ENCODE measurements at regions not wholly inside any gene's neighbourhood (a gene's known extent, or its start where the extent isn't known, plus 50 kb on each side); places are given as distances from the start of the nearest gene placed in this dataset.

- Histone ChIP-seq H3K4me2 (no peak overlapping the region), H3K4me1 (ENCODE audit: insufficient read depth) (peaks cover 10% of the 10 kb centered on the region; the same call in 1 of the 2 replicates), H3F3A (replicated peaks; ENCODE audit: low read depth) (no peaks in the 10 kb centered on the region), H4K20me1 (replicated peaks; ENCODE audit: insufficient read depth) (no peaks in the 10 kb centered on the region), H3K36me3 (ENCODE audit: insufficient read depth) (no peaks in the 10 kb centered on the region), H3K4me3 (no peak overlapping the region), H3K9me2 (ENCODE audit: insufficient read depth) (no peaks in the 10 kb centered on the region), H3K27me3 (ENCODE audit: insufficient read depth) (no peaks in the 10 kb centered on the region), H2AFZ (no peak overlapping the region), H3K79me2 (replicated peaks; ENCODE audit: insufficient read depth) (no peaks in the 10 kb centered on the region), H3K27ac (ENCODE audit: low read depth) (0 out of 2 replicates have a peak overlapping the region, but pooled peaks have one; percentile 8)
- no peaks in the 10 kb centered on the region for H3K36me3 Mint-ChIP-seq (ENCODE audit: low read depth)
- peak; percentile 79 for ATAC-seq
- no peaks in the 10 kb centered on the region for H3K27me3 Mint-ChIP-seq (ENCODE audit: insufficient read depth, low read depth, poor library complexity)
- peaks cover 11% of the 10 kb centered on the region; the same call in 2 of the 3 replicates for H3K4me1 Mint-ChIP-seq
- no peaks in the 10 kb centered on the region for H3K9me3 Mint-ChIP-seq
- TF ChIP-seq EZH2 (IDR thresholded peaks at IDR 0.05; ENCODE audit: low read depth, unreplicated experiment) = no peak
- TF ChIP-seq, protein P1, sequence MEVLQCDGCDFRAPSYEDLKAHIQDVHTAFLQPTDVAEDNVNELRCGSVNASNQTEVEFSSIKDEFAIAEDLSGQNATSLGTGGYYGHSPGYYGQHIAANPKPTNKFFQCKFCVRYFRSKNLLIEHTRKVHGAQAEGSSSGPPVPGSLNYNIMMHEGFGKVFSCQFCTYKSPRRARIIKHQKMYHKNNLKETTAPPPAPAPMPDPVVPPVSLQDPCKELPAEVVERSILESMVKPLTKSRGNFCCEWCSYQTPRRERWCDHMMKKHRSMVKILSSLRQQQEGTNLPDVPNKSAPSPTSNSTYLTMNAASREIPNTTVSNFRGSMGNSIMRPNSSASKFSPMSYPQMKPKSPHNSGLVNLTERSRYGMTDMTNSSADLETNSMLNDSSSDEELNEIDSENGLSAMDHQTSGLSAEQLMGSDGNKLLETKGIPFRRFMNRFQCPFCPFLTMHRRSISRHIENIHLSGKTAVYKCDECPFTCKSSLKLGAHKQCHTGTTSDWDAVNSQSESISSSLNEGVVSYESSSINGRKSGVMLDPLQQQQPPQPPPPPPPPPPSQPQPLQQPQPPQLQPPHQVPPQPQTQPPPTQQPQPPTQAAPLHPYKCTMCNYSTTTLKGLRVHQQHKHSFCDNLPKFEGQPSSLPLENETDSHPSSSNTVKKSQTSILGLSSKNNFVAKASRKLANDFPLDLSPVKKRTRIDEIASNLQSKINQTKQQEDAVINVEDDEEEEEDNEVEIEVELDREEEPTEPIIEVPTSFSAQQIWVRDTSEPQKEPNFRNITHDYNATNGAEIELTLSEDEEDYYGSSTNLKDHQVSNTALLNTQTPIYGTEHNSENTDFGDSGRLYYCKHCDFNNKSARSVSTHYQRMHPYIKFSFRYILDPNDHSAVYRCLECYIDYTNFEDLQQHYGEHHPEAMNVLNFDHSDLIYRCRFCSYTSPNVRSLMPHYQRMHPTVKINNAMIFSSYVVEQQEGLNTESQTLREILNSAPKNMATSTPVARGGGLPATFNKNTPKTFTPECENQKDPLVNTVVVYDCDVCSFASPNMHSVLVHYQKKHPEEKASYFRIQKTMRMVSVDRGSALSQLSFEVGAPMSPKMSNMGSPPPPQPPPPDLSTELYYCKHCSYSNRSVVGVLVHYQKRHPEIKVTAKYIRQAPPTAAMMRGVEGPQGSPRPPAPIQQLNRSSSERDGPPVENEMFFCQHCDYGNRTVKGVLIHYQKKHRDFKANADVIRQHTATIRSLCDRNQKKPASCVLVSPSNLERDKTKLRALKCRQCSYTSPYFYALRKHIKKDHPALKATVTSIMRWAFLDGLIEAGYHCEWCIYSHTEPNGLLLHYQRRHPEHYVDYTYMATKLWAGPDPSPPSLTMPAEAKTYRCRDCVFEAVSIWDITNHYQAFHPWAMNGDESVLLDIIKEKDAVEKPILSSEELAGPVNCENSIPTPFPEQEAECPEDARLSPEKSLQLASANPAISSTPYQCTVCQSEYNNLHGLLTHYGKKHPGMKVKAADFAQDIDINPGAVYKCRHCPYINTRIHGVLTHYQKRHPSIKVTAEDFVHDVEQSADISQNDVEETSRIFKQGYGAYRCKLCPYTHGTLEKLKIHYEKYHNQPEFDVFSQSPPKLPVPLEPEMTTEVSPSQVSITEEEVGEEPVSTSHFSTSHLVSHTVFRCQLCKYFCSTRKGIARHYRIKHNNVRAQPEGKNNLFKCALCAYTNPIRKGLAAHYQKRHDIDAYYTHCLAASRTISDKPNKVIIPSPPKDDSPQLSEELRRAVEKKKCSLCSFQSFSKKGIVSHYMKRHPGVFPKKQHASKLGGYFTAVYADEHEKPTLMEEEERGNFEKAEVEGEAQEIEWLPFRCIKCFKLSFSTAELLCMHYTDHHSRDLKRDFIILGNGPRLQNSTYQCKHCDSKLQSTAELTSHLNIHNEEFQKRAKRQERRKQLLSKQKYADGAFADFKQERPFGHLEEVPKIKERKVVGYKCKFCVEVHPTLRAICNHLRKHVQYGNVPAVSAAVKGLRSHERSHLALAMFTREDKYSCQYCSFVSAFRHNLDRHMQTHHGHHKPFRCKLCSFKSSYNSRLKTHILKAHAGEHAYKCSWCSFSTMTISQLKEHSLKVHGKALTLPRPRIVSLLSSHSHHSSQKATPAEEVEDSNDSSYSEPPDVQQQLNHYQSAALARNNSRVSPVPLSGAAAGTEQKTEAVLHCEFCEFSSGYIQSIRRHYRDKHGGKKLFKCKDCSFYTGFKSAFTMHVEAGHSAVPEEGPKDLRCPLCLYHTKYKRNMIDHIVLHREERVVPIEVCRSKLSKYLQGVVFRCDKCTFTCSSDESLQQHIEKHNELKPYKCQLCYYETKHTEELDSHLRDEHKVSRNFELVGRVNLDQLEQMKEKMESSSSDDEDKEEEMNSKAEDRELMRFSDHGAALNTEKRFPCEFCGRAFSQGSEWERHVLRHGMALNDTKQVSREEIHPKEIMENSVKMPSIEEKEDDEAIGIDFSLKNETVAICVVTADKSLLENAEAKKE (CRISPR knock-in tag; IDR thresholded peaks at IDR 0.05) = no peak
- TF ChIP-seq, protein P2, sequence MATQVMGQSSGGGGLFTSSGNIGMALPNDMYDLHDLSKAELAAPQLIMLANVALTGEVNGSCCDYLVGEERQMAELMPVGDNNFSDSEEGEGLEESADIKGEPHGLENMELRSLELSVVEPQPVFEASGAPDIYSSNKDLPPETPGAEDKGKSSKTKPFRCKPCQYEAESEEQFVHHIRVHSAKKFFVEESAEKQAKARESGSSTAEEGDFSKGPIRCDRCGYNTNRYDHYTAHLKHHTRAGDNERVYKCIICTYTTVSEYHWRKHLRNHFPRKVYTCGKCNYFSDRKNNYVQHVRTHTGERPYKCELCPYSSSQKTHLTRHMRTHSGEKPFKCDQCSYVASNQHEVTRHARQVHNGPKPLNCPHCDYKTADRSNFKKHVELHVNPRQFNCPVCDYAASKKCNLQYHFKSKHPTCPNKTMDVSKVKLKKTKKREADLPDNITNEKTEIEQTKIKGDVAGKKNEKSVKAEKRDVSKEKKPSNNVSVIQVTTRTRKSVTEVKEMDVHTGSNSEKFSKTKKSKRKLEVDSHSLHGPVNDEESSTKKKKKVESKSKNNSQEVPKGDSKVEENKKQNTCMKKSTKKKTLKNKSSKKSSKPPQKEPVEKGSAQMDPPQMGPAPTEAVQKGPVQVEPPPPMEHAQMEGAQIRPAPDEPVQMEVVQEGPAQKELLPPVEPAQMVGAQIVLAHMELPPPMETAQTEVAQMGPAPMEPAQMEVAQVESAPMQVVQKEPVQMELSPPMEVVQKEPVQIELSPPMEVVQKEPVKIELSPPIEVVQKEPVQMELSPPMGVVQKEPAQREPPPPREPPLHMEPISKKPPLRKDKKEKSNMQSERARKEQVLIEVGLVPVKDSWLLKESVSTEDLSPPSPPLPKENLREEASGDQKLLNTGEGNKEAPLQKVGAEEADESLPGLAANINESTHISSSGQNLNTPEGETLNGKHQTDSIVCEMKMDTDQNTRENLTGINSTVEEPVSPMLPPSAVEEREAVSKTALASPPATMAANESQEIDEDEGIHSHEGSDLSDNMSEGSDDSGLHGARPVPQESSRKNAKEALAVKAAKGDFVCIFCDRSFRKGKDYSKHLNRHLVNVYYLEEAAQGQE (IDR thresholded peaks at IDR 0.05; ENCODE audit: unreplicated experiment) = no peak
- TF ChIP-seq, protein P3, sequence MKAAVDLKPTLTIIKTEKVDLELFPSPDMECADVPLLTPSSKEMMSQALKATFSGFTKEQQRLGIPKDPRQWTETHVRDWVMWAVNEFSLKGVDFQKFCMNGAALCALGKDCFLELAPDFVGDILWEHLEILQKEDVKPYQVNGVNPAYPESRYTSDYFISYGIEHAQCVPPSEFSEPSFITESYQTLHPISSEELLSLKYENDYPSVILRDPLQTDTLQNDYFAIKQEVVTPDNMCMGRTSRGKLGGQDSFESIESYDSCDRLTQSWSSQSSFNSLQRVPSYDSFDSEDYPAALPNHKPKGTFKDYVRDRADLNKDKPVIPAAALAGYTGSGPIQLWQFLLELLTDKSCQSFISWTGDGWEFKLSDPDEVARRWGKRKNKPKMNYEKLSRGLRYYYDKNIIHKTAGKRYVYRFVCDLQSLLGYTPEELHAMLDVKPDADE (IDR thresholded peaks at IDR 0.05) = no peak
- H3K4me3 Mint-ChIP-seq = no peak overlapping the region
- H3K27ac Mint-ChIP-seq = no peak overlapping the region
- DNase-seq (ENCODE audit: low spot score) = peak; percentile 72
Measured at GRCh38 chr13:58080806-58081205, 449.3 kb downstream of the PCDH17 start.

Measured in GM23338 (cell line).